NT2/D1 (cell line): ENCODE measurements at regions not wholly inside any gene's neighbourhood (a gene's known extent, or its start where the extent isn't known, plus 50 kb on each side); places are given as distances from the start of the nearest gene placed in this dataset.

Experiments used
- DNase-seq: peaks from one replicate; pipeline ENCODE4 v3.0.0-alpha.2; 2011; ENCODE audit warnings: low read depth, low spot score
- H3K27me3 ChIP-seq: 2 replicates; pipeline ENCODE4 v1.6.0; 2011; ENCODE audit warnings: mild to moderate bottlenecking; ENCODE audit not compliant: insufficient read length, insufficient read depth
- H3K36me3 ChIP-seq: 2 replicates; pipeline ENCODE4 v1.6.1; 2011; ENCODE audit warnings: mild to moderate bottlenecking, low read length, mixed read lengths; ENCODE audit not compliant: insufficient read depth, insufficient read length
- H3K4me1 ChIP-seq: 2 replicates; pipeline ENCODE4 v1.5.1; 2011; ENCODE audit not compliant: insufficient read depth, insufficient read length
- H3K4me3 ChIP-seq: 2 replicates; pipeline ENCODE4 v1.5.1; 2011; ENCODE audit warnings: low read depth; ENCODE audit not compliant: insufficient read length
- H3K9ac ChIP-seq: 2 replicates; pipeline ENCODE4 v1.6.0; 2011; ENCODE audit warnings: low read depth; ENCODE audit not compliant: insufficient read length
- H3K9me3 ChIP-seq: 2 replicates; pipeline ENCODE4 v1.5.1; 2011; ENCODE audit warnings: mild to moderate bottlenecking, low read length; ENCODE audit not compliant: insufficient read depth
- SUZ12 ChIP-seq: IDR thresholded peaks from 2 replicates; pipeline ENCODE4 v1.6.1; 2011; ENCODE audit not compliant: insufficient read length, insufficient read depth; ENCODE audit errors: extremely low read depth
- YY1 ChIP-seq: IDR thresholded peaks from 2 replicates; pipeline ENCODE4 v1.6.1; 2011; ENCODE audit not compliant: insufficient read length, insufficient read depth
- ZNF274 ChIP-seq: IDR thresholded peaks from 2 replicates; pipeline ENCODE4 v1.6.1; 2011; ENCODE audit warnings: mild to moderate bottlenecking, low read depth, low read length

GRCh38 chr1:9179463-9180110, 50.7 kb upstream of the GPR157 start:
- TF ChIP-seq SUZ12, result no peak
- TF ChIP-seq ZNF274, result no peak
- TF ChIP-seq YY1, result no peak
- Histone ChIP-seq H3K36me3 (peaks cover 25% of the 10 kb centered on the region), H3K4me3 (no peak overlapping the region), H3K27me3 (peaks cover 24% of the 10 kb centered on the region), H3K4me1 (no peaks in the 10 kb centered on the region), H3K9ac (no peak overlapping the region), H3K9me3 (peaks cover 8% of the 10 kb centered on the region; the same call in 1 of the 2 replicates)
- no peak for DNase-seq

DNA sequence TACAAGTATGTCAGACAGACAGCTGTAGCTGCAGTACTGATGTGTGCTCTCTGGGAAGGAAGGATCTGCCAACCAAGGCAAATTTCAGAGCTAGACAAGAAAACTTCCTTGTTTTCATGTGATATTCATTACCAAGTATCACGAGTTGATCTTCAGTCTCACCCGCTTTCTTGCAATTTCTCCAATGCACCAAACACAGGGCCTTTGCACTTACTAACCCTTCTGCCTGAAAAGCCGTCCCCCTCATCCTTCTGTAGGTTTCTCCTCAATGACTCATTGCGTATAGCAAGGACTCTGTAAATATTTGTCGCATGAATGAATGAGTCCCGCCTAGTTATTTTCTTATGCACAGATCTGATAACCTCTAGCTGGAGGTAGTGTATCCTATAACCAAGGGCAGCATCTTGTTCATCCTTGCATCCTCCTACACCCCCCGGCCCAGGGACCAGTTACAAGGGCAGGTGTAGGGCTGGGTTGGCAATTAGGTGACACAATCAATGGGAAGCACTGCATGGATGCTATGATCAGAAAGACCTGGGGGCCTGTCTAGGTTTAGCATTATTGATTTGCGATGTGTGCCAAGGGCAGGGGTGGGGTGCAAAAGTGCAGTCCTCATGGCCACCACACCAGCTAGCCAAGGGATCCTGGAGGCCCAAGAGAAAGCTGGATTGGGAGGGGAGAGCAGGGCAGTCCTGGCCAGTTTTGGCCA, 51.4 kb upstream of the GPR157 start:
- Histone ChIP-seq H3K9ac (no peak overlapping the region), H3K27me3 (peaks cover 24% of the 10 kb centered on the region), H3K9me3 (peaks cover 2% of the 10 kb centered on the region; the same call in 1 of the 2 replicates), H3K4me1 (no peaks in the 10 kb centered on the region), H3K4me3 (no peak overlapping the region), H3K36me3 (peaks cover 20% of the 10 kb centered on the region)
- DNase-seq, result no peak
- TF ChIP-seq SUZ12, result no peak
- TF ChIP-seq ZNF274, result no peak
- no peak for TF ChIP-seq YY1

DNA sequence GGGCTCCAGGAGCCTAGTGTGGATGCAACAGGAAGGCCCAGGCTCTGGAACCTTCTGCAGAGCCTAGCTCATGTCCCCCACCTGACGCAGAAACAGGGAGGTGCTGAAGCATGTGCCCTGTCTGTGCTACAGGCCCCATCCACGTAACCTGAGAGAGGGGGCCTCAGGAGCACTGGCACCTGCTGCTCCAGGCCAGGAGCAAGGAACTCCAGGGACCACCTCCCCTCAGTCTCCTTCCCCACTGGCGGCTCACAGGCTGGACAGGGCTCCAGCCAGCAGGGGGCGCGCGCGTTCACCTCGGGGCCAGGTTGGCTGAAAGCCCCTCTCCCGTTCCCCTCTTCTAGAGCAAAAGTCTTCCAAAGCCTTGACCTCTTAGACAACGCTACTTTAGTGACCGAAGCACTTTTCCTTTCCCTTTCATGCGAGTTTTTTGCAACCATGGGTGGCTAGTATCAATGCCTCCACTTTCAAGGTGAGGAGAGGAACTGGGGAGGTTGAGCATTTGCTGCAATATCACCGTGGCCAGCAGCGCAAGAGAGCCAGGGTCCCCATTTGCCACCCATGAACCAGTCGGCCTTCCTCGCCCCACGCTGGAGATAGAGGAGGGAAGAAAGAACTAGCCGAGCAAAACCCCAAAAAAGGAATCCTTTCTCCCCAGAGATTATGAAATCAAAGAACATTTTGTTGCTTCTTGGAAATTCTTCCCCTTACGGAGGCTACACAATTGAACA, 52.4 kb upstream of the GPR157 start:
- Histone ChIP-seq H3K9ac (peak overlapping the region; percentile 89), H3K9me3 (no peaks in the 10 kb centered on the region), H3K36me3 (peaks cover 16% of the 10 kb centered on the region), H3K4me1 (no peaks in the 10 kb centered on the region), H3K4me3 (peak overlapping the region; percentile 74), H3K27me3 (peaks cover 24% of the 10 kb centered on the region)
- no peak for TF ChIP-seq YY1
- no peak for TF ChIP-seq ZNF274
- TF ChIP-seq SUZ12, result no peak
- DNase-seq, result no peak

DNA sequence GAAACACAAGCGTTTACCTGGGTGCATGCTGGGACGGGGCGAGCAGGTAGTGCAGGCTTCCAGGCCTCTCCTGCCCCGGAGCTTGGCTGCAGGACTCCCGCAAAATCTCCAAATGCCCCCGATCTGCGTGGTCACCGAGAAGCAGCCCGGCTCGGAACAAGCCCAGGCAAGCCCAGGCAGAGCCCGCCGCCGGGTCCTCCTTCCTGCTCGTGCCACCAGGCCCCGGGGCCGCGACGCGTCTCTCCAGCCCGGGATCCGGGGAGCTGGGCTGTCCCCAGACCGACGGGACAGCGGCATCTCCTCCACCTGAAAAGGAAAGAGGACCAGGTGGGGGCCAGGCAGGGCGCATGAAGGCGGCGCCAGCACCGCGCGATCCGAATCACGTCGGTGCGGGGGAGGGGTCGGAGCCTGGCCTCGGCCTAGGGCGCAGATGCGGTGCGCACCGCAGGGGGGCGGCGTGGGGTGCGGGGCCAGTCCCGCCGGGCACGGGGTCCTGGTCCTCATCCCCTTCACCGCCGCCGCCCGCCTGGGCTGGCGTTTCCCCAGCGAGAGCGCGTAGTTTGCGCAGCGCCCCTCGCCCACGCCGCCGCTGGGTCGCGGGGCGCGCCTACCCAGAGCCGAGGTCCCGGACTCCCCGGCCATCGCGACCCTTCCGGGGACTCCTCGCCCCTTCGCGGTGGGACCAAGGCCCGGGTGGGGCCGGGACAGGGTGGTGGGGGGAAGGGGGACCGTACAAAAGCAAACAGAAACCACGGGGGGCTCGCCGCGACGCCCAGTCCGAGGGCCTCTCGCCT, 52.4 kb upstream of the H6PD start:
- Histone ChIP-seq H3K9ac (peak overlapping the region; percentile 89), H3K27me3 (peaks cover 24% of the 10 kb centered on the region), H3K4me1 (no peaks in the 10 kb centered on the region), H3K36me3 (peaks cover 16% of the 10 kb centered on the region), H3K4me3 (peak overlapping the region; percentile 74), H3K9me3 (no peaks in the 10 kb centered on the region)
- no peak for DNase-seq
- TF ChIP-seq YY1 (no peak), ZNF274 (no peak), SUZ12 (no peak)

DNA sequence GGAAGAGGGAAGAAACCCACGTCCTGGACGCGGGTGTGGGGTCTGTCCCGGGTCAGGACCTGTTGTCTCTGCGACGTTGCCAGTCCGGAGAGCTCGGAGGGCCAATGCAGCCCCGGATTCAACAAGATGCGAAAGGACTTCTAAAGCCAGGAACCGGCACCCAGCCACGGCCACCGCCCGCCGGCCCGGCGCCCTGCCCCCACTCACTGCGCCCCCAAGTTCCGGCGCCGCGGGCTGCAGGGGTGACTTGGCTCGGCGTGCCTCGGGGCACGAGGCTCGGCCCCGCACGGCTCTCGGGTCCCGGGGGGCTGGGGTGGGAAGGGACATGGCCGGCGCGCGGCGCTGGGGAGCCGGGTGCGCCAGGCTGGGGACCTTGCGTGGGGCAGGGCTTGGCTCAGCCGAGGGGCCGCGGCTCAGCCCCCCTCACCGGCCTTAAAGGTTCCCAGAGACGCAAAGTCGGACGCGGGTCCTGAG, 51.8 kb upstream of the H6PD start:
- Histone ChIP-seq H3K36me3 (peaks cover 16% of the 10 kb centered on the region), H3K4me1 (peaks cover 3% of the 10 kb centered on the region), H3K4me3 (peak overlapping the region; percentile 74), H3K9me3 (no peaks in the 10 kb centered on the region), H3K27me3 (peaks cover 24% of the 10 kb centered on the region), H3K9ac (peak overlapping the region; percentile 89)
- DNase-seq, result no peak
- TF ChIP-seq SUZ12 (no peak), ZNF274 (no peak), YY1 (no peak)

GRCh38 chr1:9183441-9183840, 51.1 kb upstream of the H6PD start:
- Histone ChIP-seq H3K9ac (peak overlapping the region; percentile 89), H3K4me3 (peak overlapping the region; percentile 74), H3K27me3 (peaks cover 24% of the 10 kb centered on the region), H3K9me3 (no peaks in the 10 kb centered on the region), H3K36me3 (peaks cover 15% of the 10 kb centered on the region), H3K4me1 (peaks cover 3% of the 10 kb centered on the region)
- no peak for DNase-seq
- TF ChIP-seq SUZ12, result no peak
- no peak for TF ChIP-seq YY1
- TF ChIP-seq ZNF274, result no peak
